ENCODE measurements at regions not wholly inside any gene's neighbourhood (a gene's known extent, or its start where the extent isn't known, plus 50 kb on each side); places are given as distances from the start of the nearest gene placed in this dataset.

- TF ChIP-seq CTCF (IDR thresholded peaks at IDR 0.05; ENCODE audit: low read length), result no peak
- no peak for TF ChIP-seq EZH2phosphoT487 (IDR thresholded peaks at IDR 0.05; ENCODE audit: low read length)
Measured at GRCh38 chr13:76737526-76737925, 148.7 kb downstream of the KCTD12 start.

All from MM.1S (cell line).